ENCODE measurements at regions not wholly inside any gene's neighbourhood (a gene's known extent, or its start where the extent isn't known, plus 50 kb on each side); places are given as distances from the start of the nearest gene placed in this dataset.

- TF ChIP-seq, protein P1, sequence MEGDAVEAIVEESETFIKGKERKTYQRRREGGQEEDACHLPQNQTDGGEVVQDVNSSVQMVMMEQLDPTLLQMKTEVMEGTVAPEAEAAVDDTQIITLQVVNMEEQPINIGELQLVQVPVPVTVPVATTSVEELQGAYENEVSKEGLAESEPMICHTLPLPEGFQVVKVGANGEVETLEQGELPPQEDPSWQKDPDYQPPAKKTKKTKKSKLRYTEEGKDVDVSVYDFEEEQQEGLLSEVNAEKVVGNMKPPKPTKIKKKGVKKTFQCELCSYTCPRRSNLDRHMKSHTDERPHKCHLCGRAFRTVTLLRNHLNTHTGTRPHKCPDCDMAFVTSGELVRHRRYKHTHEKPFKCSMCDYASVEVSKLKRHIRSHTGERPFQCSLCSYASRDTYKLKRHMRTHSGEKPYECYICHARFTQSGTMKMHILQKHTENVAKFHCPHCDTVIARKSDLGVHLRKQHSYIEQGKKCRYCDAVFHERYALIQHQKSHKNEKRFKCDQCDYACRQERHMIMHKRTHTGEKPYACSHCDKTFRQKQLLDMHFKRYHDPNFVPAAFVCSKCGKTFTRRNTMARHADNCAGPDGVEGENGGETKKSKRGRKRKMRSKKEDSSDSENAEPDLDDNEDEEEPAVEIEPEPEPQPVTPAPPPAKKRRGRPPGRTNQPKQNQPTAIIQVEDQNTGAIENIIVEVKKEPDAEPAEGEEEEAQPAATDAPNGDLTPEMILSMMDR (conservative IDR thresholded peaks at IDR 0.05; ENCODE audit: low read length) = no peak
- TF ChIP-seq EZH2phosphoT487 (IDR thresholded peaks at IDR 0.05; ENCODE audit: borderline replicate concordance) = no peak
Measured at GRCh38 chr10:28926932-28927331, 249.6 kb downstream of the BAMBI start.

Measured in Loucy (cell line).